HG02610 (cell line): ENCODE measurements at regions not wholly inside any gene's neighbourhood (a gene's known extent, or its start where the extent isn't known, plus 50 kb on each side); places are given as distances from the start of the nearest gene placed in this dataset.
"Not testable (repeated sequence)": the region's sequence is repeated elsewhere in the genome, so short reads cannot be mapped to it uniquely, and the experiment has no call there.

ENCODE experiments used
- ATAC-seq: cut with Tn5 transposase; IDR thresholded peaks from one replicate; pipeline ENCODE4 v1.9.1; 2021; ENCODE audit warnings: mild to moderate bottlenecking, moderate library complexity; ENCODE audit not compliant: unreplicated experiment

- ATAC-seq: no peak
Observed at GRCh38 chr1:5768014-5768413, 224.2 kb downstream of the NPHP4 start.

GRCh38 chr1:5766996-5767395 is 225.2 kb downstream of the NPHP4 start:
- not testable (repeated sequence) for ATAC-seq

GRCh38 chr1:5765997-5766913 is 226.0 kb downstream of the NPHP4 start:
- ATAC-seq: no peak

- no peak for ATAC-seq
Observed at GRCh38 chr1:5765483-5765882, 226.7 kb downstream of the NPHP4 start.

- ATAC-seq: no peak
Observed at GRCh38 chr1:5764959-5765358, 227.3 kb downstream of the NPHP4 start.

GRCh38 chr1:5764464-5764863 is 227.8 kb downstream of the NPHP4 start:
- no peak for ATAC-seq

- ATAC-seq: no peak
Observed at GRCh38 chr1:5763696-5764370, 228.4 kb downstream of the NPHP4 start.

- ATAC-seq: no peak
Observed at GRCh38 chr1:5758859-5759578, 233.2 kb downstream of the NPHP4 start.

GRCh38 chr1:5758000-5758858 is 234.0 kb downstream of the NPHP4 start:
- no peak for ATAC-seq

- no peak for ATAC-seq
Observed at GRCh38 chr1:5757187-5757805, 234.9 kb downstream of the NPHP4 start.

GRCh38 chr1:5756434-5757186 is 235.6 kb downstream of the NPHP4 start:
- no peak for ATAC-seq

- ATAC-seq: no peak
Observed at GRCh38 chr1:5755552-5756125, 236.6 kb downstream of the NPHP4 start.

GRCh38 chr1:5754817-5755551 is 237.2 kb downstream of the NPHP4 start:
- no peak for ATAC-seq

- no peak for ATAC-seq
Observed at GRCh38 chr1:5753549-5754421, 238.4 kb downstream of the NPHP4 start.

- ATAC-seq: no peak
Observed at GRCh38 chr1:5752746-5753548, 239.3 kb downstream of the NPHP4 start.
